IMR-90 (cell line): ENCODE measurements at regions not wholly inside any gene's neighbourhood (a gene's known extent, or its start where the extent isn't known, plus 50 kb on each side); places are given as distances from the start of the nearest gene placed in this dataset.

Experiments
- ATAC-seq: fragments of 200-7000 bp; cut with Tn5 transposase; 2 replicates; pipeline ENCODE4 v1.9.1; 2020; ENCODE audit warnings: low read depth, mild to moderate bottlenecking, moderate library complexity
- BruUV-seq: library from RNA; stranded (reverse); fragments of 400-500 nt; replicated peaks from 2 replicates; lab custom pipeline; 2021; lab: Mats Ljungman, UMichigan
- CTCF ChIA-PET: fragments of 300-600 bp; formaldehyde crosslinking; extraction: SDS; loops from one replicate; lab custom pipeline; 2021; ENCODE audit warnings: antibody characterized with exemption; lab: Yijun Ruan, JAX
- POLR2A ChIA-PET: fragments of 300-600 bp; sonication (Branson Sonifier 250); formaldehyde crosslinking; loops from one replicate; lab custom pipeline; 2022; ENCODE audit warnings: antibody characterized with exemption; ENCODE audit not compliant: unreplicated experiment; lab: Charles Lee
- DNase-seq: peaks from one replicate; pipeline ENCODE4 v3.0.0; 2013
- H2AFZ ChIP-seq: replicated peaks from 2 replicates; pipeline ENCODE3; 2013; ENCODE audit warnings: low read length, mild to moderate bottlenecking; ENCODE audit not compliant: poor library complexity
- H2AK5ac ChIP-seq: 2 replicates; pipeline ENCODE4 v1.6.1; 2013; ENCODE audit warnings: low read depth, low read length, inconsistent platforms
- H2AK9ac ChIP-seq: replicated peaks from 2 replicates; pipeline ENCODE3; 2013; ENCODE audit warnings: mild to moderate bottlenecking, low read depth, low read length, moderate library complexity; ENCODE audit not compliant: poor library complexity
- H2BK120ac ChIP-seq: 2 replicates; pipeline ENCODE4 v1.6.1; 2013; ENCODE audit warnings: low read depth, low read length, inconsistent platforms
- H2BK15ac ChIP-seq: 3 replicates; pipeline ENCODE4 v1.6.1; 2013; ENCODE audit warnings: low read depth, low read length, inconsistent platforms
- H2BK20ac ChIP-seq: 2 replicates; pipeline ENCODE4 v1.6.1; 2013; ENCODE audit warnings: low read depth, mild to moderate bottlenecking, inconsistent platforms, low read length, moderate library complexity
- H2BK5ac ChIP-seq: 2 replicates; pipeline ENCODE4 v1.6.1; 2013; ENCODE audit warnings: mild to moderate bottlenecking, low read depth, low read length, inconsistent platforms; ENCODE audit not compliant: poor library complexity, severe bottlenecking
- H3K14ac ChIP-seq: replicated peaks from 2 replicates; pipeline ENCODE4 v1.6.1; 2013; ENCODE audit warnings: low read depth, low read length, inconsistent platforms
- H3K18ac ChIP-seq: 2 replicates; pipeline ENCODE4 v1.6.1; 2013; ENCODE audit warnings: low read depth, low read length, control low read depth
- H3K23ac ChIP-seq: 2 replicates; pipeline ENCODE4 v1.6.1; 2013; ENCODE audit warnings: low read depth, low read length, inconsistent platforms
- H3K27ac ChIP-seq: 2 replicates; pipeline ENCODE4 v1.5.1; 2013; ENCODE audit warnings: mild to moderate bottlenecking, control low read depth, low read length; ENCODE audit not compliant: insufficient read depth
- H3K27me3 ChIP-seq: 2 replicates; pipeline ENCODE4 v1.6.1; 2013; ENCODE audit warnings: low read length; ENCODE audit not compliant: control insufficient read depth, insufficient read depth
- H3K36me3 ChIP-seq: 2 replicates; pipeline ENCODE4 v1.6.1; 2013; ENCODE audit warnings: low read length, mixed read lengths; ENCODE audit not compliant: control insufficient read depth, insufficient read depth
- H3K4ac ChIP-seq: 2 replicates; pipeline ENCODE4 v1.6.1; 2013; ENCODE audit warnings: low read depth, low read length, inconsistent platforms
- H3K4me1 ChIP-seq: 2 replicates; pipeline ENCODE4 v1.6.1; 2013; ENCODE audit warnings: low read length, mixed read lengths; ENCODE audit not compliant: control insufficient read depth, insufficient read depth
- H3K4me2 ChIP-seq: 2 replicates; pipeline ENCODE4 v1.6.1; 2013; ENCODE audit warnings: low read depth, mild to moderate bottlenecking, control low read depth, low read length, moderate library complexity
- H3K4me3 ChIP-seq: 2 replicates; pipeline ENCODE4 v1.5.1; 2013; ENCODE audit warnings: low read depth, mild to moderate bottlenecking, control low read depth, low read length, moderate library complexity; ENCODE audit not compliant: insufficient read depth
- H3K56ac ChIP-seq: 2 replicates; pipeline ENCODE4 v1.6.1; 2013; ENCODE audit warnings: low read length, inconsistent platforms; ENCODE audit not compliant: insufficient read depth; ENCODE audit errors: extremely low read depth
- H3K79me1 ChIP-seq, 2 experiments: 2 replicates each; pipeline ENCODE4 v1.6.1; 2013; ENCODE audit warnings: low read length in 2 of 2, inconsistent platforms in 1 of 2, low read depth in 1 of 2
- H3K9ac ChIP-seq: 2 replicates; pipeline ENCODE4 v1.6.1; 2013; ENCODE audit warnings: low read depth, low read length, control low read depth
- H3K9me1 ChIP-seq: 2 replicates; pipeline ENCODE4 v1.6.1; 2013; ENCODE audit warnings: low read length, inconsistent platforms; ENCODE audit not compliant: insufficient read depth
- H3K9me3 ChIP-seq: 2 replicates; pipeline ENCODE4 v1.6.1; 2013; ENCODE audit warnings: low read length; ENCODE audit not compliant: control insufficient read depth, insufficient read depth
- H4K20me1 ChIP-seq: 2 replicates; pipeline ENCODE4 v1.6.1; 2013; ENCODE audit warnings: low read length, inconsistent platforms; ENCODE audit not compliant: insufficient read depth
- H4K5ac ChIP-seq: 2 replicates; pipeline ENCODE4 v1.6.1; 2013; ENCODE audit warnings: mild to moderate bottlenecking, low read depth, low read length, control low read depth
- H4K8ac ChIP-seq, 2 experiments: 2 replicates each; pipeline ENCODE4 v1.6.1; 2013; ENCODE audit warnings: low read depth in 2 of 2, low read length in 2 of 2, control low read depth in 1 of 2, inconsistent platforms in 1 of 2
- H4K91ac ChIP-seq: 2 replicates; pipeline ENCODE4 v1.6.1; 2013; ENCODE audit warnings: low read depth, low read length, inconsistent platforms; ENCODE audit not compliant: insufficient read depth
- BHLHE40 ChIP-seq: fragments of 150-350 bp; IDR thresholded peaks from 2 replicates; pipeline ENCODE4 v1.6.1; 2016; ENCODE audit warnings: mild to moderate bottlenecking, low read depth, low read length
- CEBPB ChIP-seq: IDR thresholded peaks from 2 replicates; pipeline ENCODE4 v1.6.1; 2012; ENCODE audit warnings: low read depth, low read length, improper control_type of control experiment
- CHD1 ChIP-seq: IDR thresholded peaks from 2 replicates; pipeline ENCODE4 v1.6.1; 2012; ENCODE audit warnings: low read depth, low read length, improper control_type of control experiment
- MAFK ChIP-seq: IDR thresholded peaks from 2 replicates; pipeline ENCODE4 v1.6.1; 2012; ENCODE audit warnings: low read depth, low read length, improper control_type of control experiment
- MAZ ChIP-seq: IDR thresholded peaks from 2 replicates; pipeline ENCODE4 v1.6.1; 2012; ENCODE audit warnings: low read depth, mild to moderate bottlenecking, low read length, improper control_type of control experiment, moderate library complexity, borderline replicate concordance
- RAD21 ChIP-seq: IDR thresholded peaks from 2 replicates; pipeline ENCODE4 v1.6.1; 2012; ENCODE audit warnings: low read length, improper control_type of control experiment
- RCOR1 ChIP-seq: IDR thresholded peaks from 2 replicates; pipeline ENCODE4 v1.6.1; 2012; ENCODE audit warnings: mild to moderate bottlenecking, low read length, improper control_type of control experiment; ENCODE audit not compliant: insufficient replicate concordance
- RFX5 ChIP-seq: IDR thresholded peaks from 2 replicates; pipeline ENCODE4 v1.8.0; 2012; ENCODE audit warnings: low read depth, mild to moderate bottlenecking, low read length, moderate library complexity
- WGBS, 2 experiments: methylation state at CpG; one replicate each; pipeline versions ENCODE4 v1.1.5 to v1.1.7; 2013; ENCODE audit warnings: missing lambda C conversion rate in 2 of 2; ENCODE audit not compliant: insufficient read length in 1 of 2; ENCODE audit errors: extremely low coverage in 2 of 2; 5-methylcytosine and 5-hydroxymethylcytosine counted together
- dilution Hi-C: fragments of 300-500 bp; cut with HindIII; formaldehyde crosslinking; loops from one replicate; pipeline ENCODE4 v1.14.3; 2018; ENCODE audit warnings: low sequenced_read_pairs; ENCODE audit not compliant: unreplicated experiment
- in situ Hi-C: fragments of 300-500 bp; cut with MboI; formaldehyde crosslinking; loops from 3 replicates; pipeline ENCODE4 v1.14.3; 2019; ENCODE audit warnings: low sequenced_read_pairs, inconsistent platforms, mixed read lengths
- intact Hi-C: fragments of 100-400 bp; cut with micrococcal nuclease; formaldehyde crosslinking; loops from 2 replicates; pipeline ENCODE4 v1.10.0; 2022
- TF ChIP-seq, protein P1 (sequence below): conservative IDR thresholded peaks from 2 replicates; pipeline ENCODE4 v1.5.1; 2012; ENCODE audit warnings: mild to moderate bottlenecking, low read depth, low read length, improper control_type of control experiment

- intact Hi-C loops = no loop called here
- WGBS, 2 experiments = 66% methylated on average over 11 of the region's 28 CpGs; no CpG with 5 or more reads in 1 of the 2 experiments
Observed at GRCh38 chr6:167493976-167494697, 169.3 kb downstream of the TTLL2 start.

More at GRCh38 chr6:167493976-167494697, 169.3 kb downstream of the TTLL2 start:
- in situ Hi-C loops (no loop called here), dilution Hi-C loops (no loop called here)
- Histone ChIP-seq H3K4me2 (no peak overlapping the region), H3K56ac (no peak overlapping the region), H2BK15ac (no peak overlapping the region), H3K14ac (no peak overlapping the region), H4K5ac (no peak overlapping the region), H3K9me3 (peaks cover 47% of the 10 kb centered on the region), H3K18ac (no peak overlapping the region), H2BK20ac (no peak overlapping the region), H3K4ac (no peak overlapping the region), H3K27me3 (no peaks in the 10 kb centered on the region), H3K79me1 (no peaks in the 10 kb centered on the region), H3K4me1 (no peaks in the 10 kb centered on the region), H4K8ac (no peak overlapping the region), H3K23ac (no peak overlapping the region), H2AK9ac (no peak overlapping the region), H4K20me1 (no peaks in the 10 kb centered on the region), H3K36me3 (no peaks in the 10 kb centered on the region), H2AFZ (peak overlapping the region; percentile 21), H2BK120ac (no peak overlapping the region), H3K4me3 (no peak overlapping the region), H3K27ac (no peak overlapping the region), H2AK5ac (no peak overlapping the region), H4K91ac (no peak overlapping the region), H3K9me1 (no peaks in the 10 kb centered on the region), H2BK5ac (no peak overlapping the region), H3K9ac (no peak overlapping the region)
- DNase-seq (no peak), ATAC-seq (no peak)
- TF ChIP-seq BHLHE40 (no peak), RCOR1 (no peak), MAZ (no peak), RFX5 (no peak), MAFK (no peak), CHD1 (no peak), RAD21 (no peak), CEBPB (no peak)
- TF ChIP-seq, protein P1, sequence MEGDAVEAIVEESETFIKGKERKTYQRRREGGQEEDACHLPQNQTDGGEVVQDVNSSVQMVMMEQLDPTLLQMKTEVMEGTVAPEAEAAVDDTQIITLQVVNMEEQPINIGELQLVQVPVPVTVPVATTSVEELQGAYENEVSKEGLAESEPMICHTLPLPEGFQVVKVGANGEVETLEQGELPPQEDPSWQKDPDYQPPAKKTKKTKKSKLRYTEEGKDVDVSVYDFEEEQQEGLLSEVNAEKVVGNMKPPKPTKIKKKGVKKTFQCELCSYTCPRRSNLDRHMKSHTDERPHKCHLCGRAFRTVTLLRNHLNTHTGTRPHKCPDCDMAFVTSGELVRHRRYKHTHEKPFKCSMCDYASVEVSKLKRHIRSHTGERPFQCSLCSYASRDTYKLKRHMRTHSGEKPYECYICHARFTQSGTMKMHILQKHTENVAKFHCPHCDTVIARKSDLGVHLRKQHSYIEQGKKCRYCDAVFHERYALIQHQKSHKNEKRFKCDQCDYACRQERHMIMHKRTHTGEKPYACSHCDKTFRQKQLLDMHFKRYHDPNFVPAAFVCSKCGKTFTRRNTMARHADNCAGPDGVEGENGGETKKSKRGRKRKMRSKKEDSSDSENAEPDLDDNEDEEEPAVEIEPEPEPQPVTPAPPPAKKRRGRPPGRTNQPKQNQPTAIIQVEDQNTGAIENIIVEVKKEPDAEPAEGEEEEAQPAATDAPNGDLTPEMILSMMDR = no peak
- no TSS peak for BruUV-seq
- CTCF ChIA-PET = no interaction called here
- POLR2A ChIA-PET = no interaction called here
